ENCODE measurements at regions not wholly inside any gene's neighbourhood (a gene's known extent, or its start where the extent isn't known, plus 50 kb on each side); places are given as distances from the start of the nearest gene placed in this dataset.

DNA sequence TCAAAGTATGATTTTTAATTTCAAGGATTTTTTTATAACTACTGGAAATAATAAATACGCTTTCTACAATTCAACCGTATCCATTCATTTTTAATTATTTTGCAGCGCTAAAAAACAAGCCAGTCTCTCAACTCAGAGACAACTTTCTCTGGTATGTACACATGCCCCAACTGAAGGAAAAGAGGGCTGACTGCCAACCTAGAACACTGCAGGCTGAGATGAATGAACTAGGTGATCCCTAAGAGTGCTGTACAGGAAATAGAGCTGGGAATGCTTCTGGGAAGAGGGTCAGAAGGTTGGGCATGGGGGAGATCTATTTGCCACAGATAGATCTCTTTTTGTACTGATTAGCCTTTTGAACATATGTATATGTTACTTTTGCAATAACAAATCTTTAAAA, 460.1 kb downstream of the NR4A2 start:
- Histone ChIP-seq H4K20me1 (no peaks in the 10 kb centered on the region), H3K4me2 (no peak overlapping the region), H3K9me3 (peaks cover 15% of the 10 kb centered on the region), H3K9ac (no peak overlapping the region), H3K27me3 (no peaks in the 10 kb centered on the region), H3K36me3 (no peaks in the 10 kb centered on the region), H3K4me3 (no peak overlapping the region), H3K27ac (no peak overlapping the region), H3K4me1 (no peaks in the 10 kb centered on the region)
- TF ChIP-seq Cebpa-rat (IDR thresholded peaks at IDR 0.05): no peak

DNA sequence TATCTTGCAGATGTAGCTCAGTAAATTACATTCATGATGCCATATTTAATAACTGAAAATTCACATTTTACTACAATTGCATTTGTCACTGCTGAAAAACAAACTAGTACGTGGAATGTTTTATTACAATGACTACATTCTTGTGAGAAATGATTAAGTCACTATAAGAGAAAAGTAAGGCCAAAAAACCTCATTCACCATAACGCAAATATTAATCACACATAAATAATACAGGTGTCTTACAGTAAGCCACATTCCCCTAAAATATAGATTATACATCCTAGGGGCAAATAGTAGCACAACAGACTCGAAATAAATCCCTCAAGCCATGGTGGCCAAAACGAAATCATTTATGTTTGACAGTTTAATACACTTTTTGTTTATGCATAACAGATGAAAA, 460.6 kb downstream of the NR4A2 start:
- no peak for TF ChIP-seq Cebpa-rat (IDR thresholded peaks at IDR 0.05)
- no peaks in the 10 kb centered on the region for H3K36me3 ChIP-seq
- H3K9ac ChIP-seq: no peak overlapping the region
- H3K4me2 ChIP-seq: no peak overlapping the region
- H3K27me3 ChIP-seq: no peaks in the 10 kb centered on the region
- H3K9me3 ChIP-seq: peaks cover 15% of the 10 kb centered on the region
- no peak overlapping the region for H3K27ac ChIP-seq
- H3K4me3 ChIP-seq: no peak overlapping the region
- no peaks in the 10 kb centered on the region for H3K4me1 ChIP-seq
- no peaks in the 10 kb centered on the region for H4K20me1 ChIP-seq

DNA sequence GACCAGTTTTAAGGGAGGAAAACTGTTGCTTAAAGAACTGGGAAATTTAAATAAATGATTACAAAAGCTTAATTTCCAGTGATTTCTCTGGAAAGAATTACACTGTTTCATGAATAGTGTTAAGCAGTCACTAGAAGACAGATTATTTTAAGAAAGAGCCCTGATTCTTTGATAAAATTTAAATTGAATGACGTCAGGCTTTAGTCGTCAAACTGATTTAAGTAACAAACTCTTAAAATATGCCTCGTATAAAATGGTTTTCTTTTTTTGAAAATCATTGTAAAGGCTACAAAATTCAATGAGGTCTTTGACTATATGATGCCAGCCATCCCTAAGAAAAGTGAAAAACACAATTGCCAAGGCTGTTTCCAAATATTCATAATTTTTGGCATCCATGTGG, 465.0 kb downstream of the NR4A2 start:
- Histone ChIP-seq H3K27ac (no peak overlapping the region), H3K4me1 (no peaks in the 10 kb centered on the region), H3K27me3 (no peaks in the 10 kb centered on the region), H3K4me2 (no peak overlapping the region), H4K20me1 (no peaks in the 10 kb centered on the region), H3K9ac (no peak overlapping the region), H3K4me3 (no peak overlapping the region), H3K36me3 (no peaks in the 10 kb centered on the region), H3K9me3 (no peaks in the 10 kb centered on the region)
- TF ChIP-seq Cebpa-rat (IDR thresholded peaks at IDR 0.05): no peak

DNA sequence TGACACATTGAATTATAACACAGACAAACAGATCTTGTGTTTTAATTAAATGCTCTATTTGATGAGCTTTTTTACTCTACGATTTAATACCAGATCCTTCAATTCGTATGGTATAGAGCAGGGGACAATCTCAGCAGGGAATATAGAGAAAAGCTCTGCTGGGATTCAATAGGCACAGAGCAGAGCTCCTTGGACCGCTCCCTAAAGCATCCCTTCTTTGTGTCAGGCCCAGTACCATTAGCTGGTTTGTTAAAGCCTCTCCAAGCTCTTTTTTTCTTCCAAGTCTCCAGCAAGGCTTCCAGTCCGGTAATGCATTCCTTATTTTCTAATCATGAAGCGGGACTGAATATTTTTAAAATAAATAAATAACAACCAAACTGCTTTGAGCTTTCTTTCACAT, 466.0 kb downstream of the NR4A2 start:
- TF ChIP-seq Cebpa-rat (IDR thresholded peaks at IDR 0.05): no peak
- no peak overlapping the region for H3K9ac ChIP-seq
- H4K20me1 ChIP-seq: no peaks in the 10 kb centered on the region
- no peak overlapping the region for H3K4me2 ChIP-seq
- no peaks in the 10 kb centered on the region for H3K27me3 ChIP-seq
- H3K4me3 ChIP-seq: no peak overlapping the region
- no peaks in the 10 kb centered on the region for H3K36me3 ChIP-seq
- H3K9me3 ChIP-seq: no peaks in the 10 kb centered on the region
- no peak overlapping the region for H3K27ac ChIP-seq
- H3K4me1 ChIP-seq: no peaks in the 10 kb centered on the region

DNA sequence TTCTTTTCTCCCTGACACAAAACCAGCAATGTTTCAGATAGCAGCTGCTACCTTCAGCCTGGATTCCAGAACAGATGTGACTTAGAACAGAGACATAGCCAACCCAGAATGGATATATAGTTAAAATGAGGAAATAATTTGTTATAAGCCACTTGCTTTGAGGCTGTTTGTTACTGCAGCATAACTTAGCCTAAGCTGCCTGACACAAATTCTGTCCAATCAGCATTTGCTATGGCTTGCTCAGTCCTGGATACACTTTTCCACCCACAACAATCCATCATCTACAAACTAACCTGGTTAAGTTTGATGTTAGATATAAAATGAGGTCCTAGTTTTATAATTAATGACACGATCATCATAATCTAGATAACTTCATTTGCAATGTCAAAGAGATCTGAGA, 480.4 kb downstream of the NR4A2 start:
- Histone ChIP-seq H3K9ac (no peak overlapping the region), H3K27ac (no peak overlapping the region), H3K9me3 (no peaks in the 10 kb centered on the region), H3K4me2 (no peak overlapping the region), H3K36me3 (no peaks in the 10 kb centered on the region), H3K27me3 (no peaks in the 10 kb centered on the region), H3K4me3 (no peak overlapping the region), H3K4me1 (no peaks in the 10 kb centered on the region), H4K20me1 (no peaks in the 10 kb centered on the region)
- no peak for TF ChIP-seq Cebpa-rat (IDR thresholded peaks at IDR 0.05)

DNA sequence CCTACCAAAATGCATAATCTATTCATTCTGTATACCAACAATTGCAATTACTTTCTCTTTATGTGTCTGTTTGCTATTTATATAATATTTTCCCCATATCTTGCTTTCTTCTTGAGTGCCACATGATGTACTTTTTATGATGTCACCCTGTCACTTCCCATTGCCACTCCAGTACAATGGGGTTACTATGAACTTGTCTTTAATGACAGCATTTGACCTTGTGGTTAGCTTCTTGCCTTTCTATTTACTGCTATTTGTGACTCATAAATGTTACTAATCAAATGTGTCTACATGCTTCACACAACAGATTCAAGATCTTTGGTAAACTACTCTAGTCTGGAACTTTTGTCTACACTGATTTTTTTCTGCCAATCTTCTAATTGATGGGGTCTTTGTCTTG, 486.3 kb downstream of the NR4A2 start:
- no peaks in the 10 kb centered on the region for H3K4me1 ChIP-seq
- H3K27ac ChIP-seq: no peak overlapping the region
- no peaks in the 10 kb centered on the region for H3K36me3 ChIP-seq
- H3K27me3 ChIP-seq: no peaks in the 10 kb centered on the region
- no peak overlapping the region for H3K9ac ChIP-seq
- H4K20me1 ChIP-seq: no peaks in the 10 kb centered on the region
- H3K4me3 ChIP-seq: no peak overlapping the region
- no peak overlapping the region for H3K4me2 ChIP-seq
- no peak for TF ChIP-seq Cebpa-rat (IDR thresholded peaks at IDR 0.05)
- no peaks in the 10 kb centered on the region for H3K9me3 ChIP-seq

DNA sequence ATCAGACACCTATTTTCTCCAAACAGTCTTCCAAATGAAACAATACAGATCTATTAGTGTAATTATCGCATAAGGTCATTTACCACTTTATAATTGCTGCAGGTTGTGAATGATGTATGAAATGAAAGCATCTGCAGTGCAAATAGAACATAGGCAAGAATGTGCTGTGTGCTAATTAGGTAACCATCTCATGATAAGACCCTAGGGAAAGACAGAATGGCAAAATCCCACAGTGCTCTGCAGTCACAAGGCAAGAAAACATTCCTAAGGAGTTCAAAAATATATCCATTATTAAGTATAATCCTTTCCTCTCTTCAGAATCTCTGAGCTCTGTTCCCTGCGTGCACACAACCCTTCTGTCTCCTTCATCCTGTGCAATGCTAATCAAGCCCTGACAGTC, 488.1 kb downstream of the NR4A2 start:
- no peak overlapping the region for H3K4me2 ChIP-seq
- TF ChIP-seq Cebpa-rat (IDR thresholded peaks at IDR 0.05): no peak
- H3K27me3 ChIP-seq: no peaks in the 10 kb centered on the region
- no peaks in the 10 kb centered on the region for H4K20me1 ChIP-seq
- H3K4me3 ChIP-seq: no peak overlapping the region
- no peak overlapping the region for H3K27ac ChIP-seq
- no peak overlapping the region for H3K9ac ChIP-seq
- no peaks in the 10 kb centered on the region for H3K9me3 ChIP-seq
- H3K36me3 ChIP-seq: no peaks in the 10 kb centered on the region
- no peaks in the 10 kb centered on the region for H3K4me1 ChIP-seq

DNA sequence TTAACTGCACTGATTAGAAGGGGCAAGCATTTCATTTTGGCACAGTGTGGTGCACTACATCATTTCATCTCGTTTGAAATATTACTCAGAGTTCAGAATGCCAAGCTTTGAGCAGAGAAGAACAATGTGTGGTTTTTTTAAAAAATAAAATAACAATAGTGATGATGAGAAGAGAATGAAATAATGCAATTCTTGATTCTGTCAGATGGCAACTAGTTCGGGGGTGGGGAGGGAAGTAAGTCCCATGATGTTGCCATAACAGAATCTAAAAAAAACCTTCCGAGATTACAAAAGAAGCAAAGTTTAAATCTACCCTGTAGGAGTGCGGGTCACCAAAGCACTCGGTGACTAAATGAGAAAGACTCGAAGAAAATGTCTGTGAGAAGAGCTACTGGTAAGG, 490.4 kb downstream of the NR4A2 start:
- no peaks in the 10 kb centered on the region for H3K9me3 ChIP-seq
- TF ChIP-seq Cebpa-rat (IDR thresholded peaks at IDR 0.05): no peak
- H3K36me3 ChIP-seq: no peaks in the 10 kb centered on the region
- H3K4me2 ChIP-seq: no peak overlapping the region
- H3K4me3 ChIP-seq: no peak overlapping the region
- no peak overlapping the region for H3K9ac ChIP-seq
- no peaks in the 10 kb centered on the region for H4K20me1 ChIP-seq
- H3K4me1 ChIP-seq: no peaks in the 10 kb centered on the region
- H3K27me3 ChIP-seq: no peaks in the 10 kb centered on the region
- no peak overlapping the region for H3K27ac ChIP-seq

DNA sequence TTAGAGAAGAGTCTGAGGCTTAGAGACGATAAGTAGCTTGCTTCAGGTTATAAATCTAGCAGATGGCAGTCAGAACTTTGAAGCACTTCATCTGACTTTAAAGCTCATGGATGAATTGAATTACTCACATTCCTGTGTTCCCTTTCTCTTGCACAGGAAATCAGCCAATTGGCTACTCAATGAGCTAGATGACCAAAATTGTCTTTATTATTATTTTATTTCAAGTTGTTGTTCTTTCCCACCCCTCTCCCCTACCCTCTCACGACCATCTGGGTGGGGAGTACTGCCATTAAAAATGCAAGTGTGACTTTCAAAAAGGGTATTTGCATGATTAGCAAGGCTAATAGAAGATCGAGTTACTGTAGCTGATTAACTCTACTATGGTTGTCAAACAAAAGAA, 491.1 kb downstream of the NR4A2 start:
- no peak for TF ChIP-seq Cebpa-rat (IDR thresholded peaks at IDR 0.05)
- H3K4me1 ChIP-seq: no peaks in the 10 kb centered on the region
- H3K27ac ChIP-seq: no peak overlapping the region
- H3K9me3 ChIP-seq: no peaks in the 10 kb centered on the region
- H3K4me3 ChIP-seq: no peak overlapping the region
- no peaks in the 10 kb centered on the region for H3K27me3 ChIP-seq
- no peak overlapping the region for H3K4me2 ChIP-seq
- no peaks in the 10 kb centered on the region for H3K36me3 ChIP-seq
- H4K20me1 ChIP-seq: no peaks in the 10 kb centered on the region
- H3K9ac ChIP-seq: no peak overlapping the region

DNA sequence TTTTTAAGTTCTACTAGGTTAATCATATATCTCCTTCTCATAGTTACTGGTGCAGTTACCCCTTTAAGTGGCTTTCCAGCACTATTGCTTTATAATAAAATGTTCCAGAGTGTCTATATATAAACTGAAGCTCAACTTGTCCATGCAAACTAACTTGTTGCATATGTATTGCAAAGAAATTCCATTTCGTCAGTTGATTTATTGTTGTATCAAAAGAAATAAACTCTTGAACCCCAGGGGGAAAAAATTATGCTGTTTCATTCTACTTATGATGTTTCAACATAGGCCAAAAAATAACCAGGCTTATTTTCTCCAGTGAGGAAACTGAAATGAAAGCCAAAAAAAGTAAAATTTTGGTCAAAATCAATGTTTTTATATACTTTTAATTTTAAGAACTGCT, 491.9 kb downstream of the NR4A2 start:
- H3K4me2 ChIP-seq: no peak overlapping the region
- TF ChIP-seq Cebpa-rat (IDR thresholded peaks at IDR 0.05): no peak
- no peak overlapping the region for H3K9ac ChIP-seq
- no peak overlapping the region for H3K27ac ChIP-seq
- no peaks in the 10 kb centered on the region for H3K27me3 ChIP-seq
- H3K4me1 ChIP-seq: no peaks in the 10 kb centered on the region
- no peaks in the 10 kb centered on the region for H3K9me3 ChIP-seq
- H3K4me3 ChIP-seq: no peak overlapping the region
- no peaks in the 10 kb centered on the region for H4K20me1 ChIP-seq
- H3K36me3 ChIP-seq: no peaks in the 10 kb centered on the region

DNA sequence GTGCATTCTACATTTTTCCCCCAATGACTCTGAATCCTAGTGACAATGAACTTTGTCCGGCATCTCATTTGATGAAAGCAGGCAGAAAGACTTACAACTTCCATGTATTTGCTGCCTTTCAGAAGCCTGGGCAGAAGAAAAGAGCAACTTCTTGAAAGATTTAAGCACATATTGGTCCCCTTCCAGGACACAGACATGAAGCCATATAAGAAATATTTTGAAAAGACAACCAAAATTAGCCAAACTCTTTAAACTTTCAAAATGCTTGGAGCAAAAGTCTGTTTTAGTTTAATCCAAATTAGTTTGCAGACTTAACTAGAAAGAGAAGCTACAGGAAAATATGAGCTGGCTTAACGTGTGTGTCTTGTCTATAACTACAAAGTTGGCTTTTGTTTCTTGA, 492.5 kb downstream of the NR4A2 start:
- Histone ChIP-seq H3K27ac (no peak overlapping the region), H4K20me1 (no peaks in the 10 kb centered on the region), H3K4me2 (no peak overlapping the region), H3K9ac (no peak overlapping the region), H3K9me3 (no peaks in the 10 kb centered on the region), H3K4me1 (no peaks in the 10 kb centered on the region), H3K4me3 (no peak overlapping the region), H3K36me3 (no peaks in the 10 kb centered on the region), H3K27me3 (no peaks in the 10 kb centered on the region)
- no peak for TF ChIP-seq Cebpa-rat (IDR thresholded peaks at IDR 0.05)

Measured in BLaER1 (cell line).